AG04450 (cell line): ENCODE measurements at regions not wholly inside any gene's neighbourhood (a gene's known extent, or its start where the extent isn't known, plus 50 kb on each side); places are given as distances from the start of the nearest gene placed in this dataset.

Experiments used
- CTCF ChIA-PET: fragments of 300-600, 350-600 bp; formaldehyde crosslinking; extraction: SDS; loops from one replicate; lab custom pipeline; 2022; ENCODE audit warnings: antibody characterized with exemption, inconsistent platforms; lab: Charles Lee
- POLR2A ChIA-PET: fragments of 350-600 bp; formaldehyde crosslinking; extraction: SDS; loops from one replicate; lab custom pipeline; 2021; ENCODE audit warnings: antibody characterized with exemption, inconsistent platforms; lab: Yijun Ruan, JAX
- DNase-seq: peaks from one replicate; pipeline ENCODE4 v3.0.0-alpha.2; 2011; ENCODE audit warnings: low read depth, low spot score
- H3K27ac ChIP-seq: one replicate; pipeline ENCODE4 v1.5.1; 2012; ENCODE audit warnings: low read depth, low read length, control low read depth
- H3K27me3 ChIP-seq: one replicate; pipeline ENCODE4 v1.6.0; 2012; ENCODE audit warnings: low read length; ENCODE audit not compliant: control insufficient read depth, insufficient read depth
- H3K4me3 ChIP-seq: 2 replicates; pipeline ENCODE4 v1.5.1; 2011; ENCODE audit warnings: mild to moderate bottlenecking, low read depth, low read length, control low read depth
- H3K9me3 ChIP-seq: 2 replicates; pipeline ENCODE4 v1.5.1; 2012; ENCODE audit warnings: low read length; ENCODE audit not compliant: control insufficient read depth, insufficient read depth
- CTCF ChIP-seq: IDR thresholded peaks from 2 replicates; pipeline ENCODE4 v1.5.1; 2011; ENCODE audit warnings: low read depth, low read length, control low read depth, inconsistent platforms

- ChIA-PET POLR2A (no interaction called here), CTCF (no interaction called here)
- no peak for TF ChIP-seq CTCF
- DNase-seq, result no peak
- no peak overlapping the region for H3K4me3 ChIP-seq
- H3K27me3 ChIP-seq, result no peaks in the 10 kb centered on the region
- peaks cover 24% of the 10 kb centered on the region; the same call in 1 of the 2 replicates for H3K9me3 ChIP-seq
- no peak overlapping the region for H3K27ac ChIP-seq
Measured at GRCh38 chr3:3305084-3305483, 125.6 kb upstream of the CRBN start.

- no peak overlapping the region for H3K4me3 ChIP-seq
- ChIA-PET POLR2A (no interaction called here), CTCF (no interaction called here)
- no peaks in the 10 kb centered on the region for H3K27me3 ChIP-seq
- DNase-seq, result no peak
- H3K27ac ChIP-seq, result no peak overlapping the region
- peaks cover 17% of the 10 kb centered on the region; the same call in 1 of the 2 replicates for H3K9me3 ChIP-seq
- no peak for TF ChIP-seq CTCF
Measured at GRCh38 chr3:3303636-3304035, 124.1 kb upstream of the CRBN start.

- no peak overlapping the region for H3K4me3 ChIP-seq
- DNase-seq, result no peak
- no peak for TF ChIP-seq CTCF
- peaks cover 17% of the 10 kb centered on the region; the same call in 1 of the 2 replicates for H3K9me3 ChIP-seq
- ChIA-PET POLR2A (no interaction called here), CTCF (no interaction called here)
- H3K27me3 ChIP-seq, result no peaks in the 10 kb centered on the region
- no peak overlapping the region for H3K27ac ChIP-seq
Measured at GRCh38 chr3:3302964-3303363, 123.5 kb upstream of the CRBN start.

- POLR2A ChIA-PET, result interaction anchor here (0.5 kb wide), 1 partner anchor 1934 kb away, joined by 3 read pairs; no protein-coding TSS in a partner anchor
- CTCF ChIA-PET, result no interaction called here
- Histone ChIP-seq H3K4me3 (no peak overlapping the region), H3K9me3 (peaks cover 16% of the 10 kb centered on the region; the same call in 1 of the 2 replicates), H3K27me3 (no peaks in the 10 kb centered on the region), H3K27ac (no peak overlapping the region)
- no peak for TF ChIP-seq CTCF
- DNase-seq, result no peak
Measured at GRCh38 chr3:3301476-3301875, 122.0 kb upstream of the CRBN start.

- peaks cover 2% of the 10 kb centered on the region; the same call in 1 of the 2 replicates for H3K9me3 ChIP-seq
- TF ChIP-seq CTCF, result no peak
- no peak overlapping the region for H3K27ac ChIP-seq
- H3K27me3 ChIP-seq, result no peaks in the 10 kb centered on the region
- ChIA-PET POLR2A (no interaction called here), CTCF (no interaction called here)
- no peak for DNase-seq
- H3K4me3 ChIP-seq, result no peak overlapping the region
Measured at GRCh38 chr3:3296979-3297381, 117.5 kb upstream of the CRBN start.
